ENCODE measurements at regions not wholly inside any gene's neighbourhood (a gene's known extent, or its start where the extent isn't known, plus 50 kb on each side); places are given as distances from the start of the nearest gene placed in this dataset.

DNA sequence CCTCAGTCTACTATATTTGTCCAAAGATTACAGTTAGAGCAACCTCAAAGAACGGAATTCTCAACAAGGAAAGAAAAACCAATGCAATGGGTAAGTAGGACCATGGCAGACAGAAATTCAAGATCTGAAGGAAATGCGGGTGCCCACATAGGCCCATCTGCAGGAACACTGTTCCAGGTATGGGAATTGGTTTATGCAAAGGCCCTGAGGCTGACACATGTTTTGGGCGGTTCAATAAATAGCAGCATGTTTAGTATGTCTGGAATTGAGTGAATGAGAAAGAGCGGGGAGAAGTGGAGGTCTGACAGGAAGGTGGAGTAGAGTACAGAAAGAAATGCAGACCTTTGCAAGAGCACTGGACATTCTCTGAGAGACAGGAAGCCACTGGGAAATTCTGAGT is 164.7 kb upstream of the KLF12 start:
- Histone ChIP-seq H4K20me1 (ENCODE audit: insufficient read depth, poor library complexity, severe bottlenecking) (no peaks in the 10 kb centered on the region), H3K9me3 (ENCODE audit: low read depth) (no peaks in the 10 kb centered on the region), H3K9me2 (replicated peaks; ENCODE audit: insufficient read depth) (no peaks in the 10 kb centered on the region), H3K4me3 (no peak overlapping the region), H3K4me1 (ENCODE audit: insufficient read depth) (peaks cover 11% of the 10 kb centered on the region), H3K4me2 (no peak overlapping the region), H3K36me3 (replicated peaks; ENCODE audit: insufficient read depth, low read depth) (no peaks in the 10 kb centered on the region), H3K27me3 (no peaks in the 10 kb centered on the region), H2AFZ (no peak overlapping the region), H3K27ac (no peak overlapping the region), H3K79me2 (no peaks in the 10 kb centered on the region)
- DNase-seq (ENCODE audit: low spot score): no peak
- WGBS (ENCODE audit: low lambda C conversion rate, missing lambda C conversion rate): 96% methylated on average over 4 of the region's 4 CpGs
- TF ChIP-seq, protein P1, sequence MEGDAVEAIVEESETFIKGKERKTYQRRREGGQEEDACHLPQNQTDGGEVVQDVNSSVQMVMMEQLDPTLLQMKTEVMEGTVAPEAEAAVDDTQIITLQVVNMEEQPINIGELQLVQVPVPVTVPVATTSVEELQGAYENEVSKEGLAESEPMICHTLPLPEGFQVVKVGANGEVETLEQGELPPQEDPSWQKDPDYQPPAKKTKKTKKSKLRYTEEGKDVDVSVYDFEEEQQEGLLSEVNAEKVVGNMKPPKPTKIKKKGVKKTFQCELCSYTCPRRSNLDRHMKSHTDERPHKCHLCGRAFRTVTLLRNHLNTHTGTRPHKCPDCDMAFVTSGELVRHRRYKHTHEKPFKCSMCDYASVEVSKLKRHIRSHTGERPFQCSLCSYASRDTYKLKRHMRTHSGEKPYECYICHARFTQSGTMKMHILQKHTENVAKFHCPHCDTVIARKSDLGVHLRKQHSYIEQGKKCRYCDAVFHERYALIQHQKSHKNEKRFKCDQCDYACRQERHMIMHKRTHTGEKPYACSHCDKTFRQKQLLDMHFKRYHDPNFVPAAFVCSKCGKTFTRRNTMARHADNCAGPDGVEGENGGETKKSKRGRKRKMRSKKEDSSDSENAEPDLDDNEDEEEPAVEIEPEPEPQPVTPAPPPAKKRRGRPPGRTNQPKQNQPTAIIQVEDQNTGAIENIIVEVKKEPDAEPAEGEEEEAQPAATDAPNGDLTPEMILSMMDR (IDR thresholded peaks at IDR 0.05; ENCODE audit: poor library complexity): no peak
- TF ChIP-seq EZH2phosphoT487 (IDR thresholded peaks at IDR 0.05; ENCODE audit: low read depth, severe bottlenecking, unreplicated experiment): no peak
- TF ChIP-seq EZH2 (IDR thresholded peaks at IDR 0.05; ENCODE audit: borderline replicate concordance): no peak

DNA sequence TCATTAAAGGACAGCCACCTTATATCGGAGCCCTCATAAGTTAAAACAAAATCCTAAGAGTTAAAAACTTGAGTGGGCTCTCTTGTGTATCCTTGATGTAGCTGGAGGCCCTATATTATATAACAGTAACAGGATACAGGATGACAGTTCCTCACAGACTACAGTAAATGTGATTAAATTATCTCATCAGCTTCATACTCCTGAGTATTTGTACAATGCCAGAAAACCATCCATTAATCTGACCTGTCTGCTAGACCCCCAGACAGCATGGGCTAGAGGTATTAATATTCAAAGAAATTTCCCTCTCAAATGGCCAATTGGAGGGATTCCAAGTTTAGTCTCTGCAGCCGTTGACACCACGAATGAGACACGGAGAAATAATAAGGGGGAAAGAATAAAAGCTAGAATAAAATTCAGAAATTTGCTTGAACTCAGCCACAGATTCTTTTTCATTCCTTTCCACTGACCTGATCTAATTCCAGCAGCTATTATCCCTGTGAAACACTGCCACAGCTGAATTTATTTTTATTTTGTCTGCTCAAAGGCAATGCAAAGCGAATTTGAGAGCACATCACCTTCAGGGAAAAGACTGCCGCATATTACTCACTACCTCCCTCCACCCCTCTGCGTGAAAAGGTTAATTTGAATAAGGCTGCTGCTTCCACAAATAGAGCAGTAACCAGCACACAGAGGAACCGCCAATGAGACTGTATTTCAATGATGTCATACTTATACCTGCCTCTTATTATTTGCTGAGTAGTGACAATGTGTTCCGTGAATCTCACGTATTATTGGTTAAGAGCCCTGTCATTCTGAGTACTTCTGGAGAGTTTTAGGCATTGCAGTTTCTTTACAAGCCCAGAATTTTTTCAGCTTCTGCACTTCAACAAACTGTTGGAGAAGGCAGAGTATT is 155.9 kb upstream of the KLF12 start:
- Histone ChIP-seq H2AFZ (no peak overlapping the region), H3K27me3 (no peaks in the 10 kb centered on the region), H3K27ac (no peak overlapping the region), H3K79me2 (no peaks in the 10 kb centered on the region), H3K9me2 (replicated peaks; ENCODE audit: insufficient read depth) (no peaks in the 10 kb centered on the region), H4K20me1 (ENCODE audit: insufficient read depth, poor library complexity, severe bottlenecking) (no peaks in the 10 kb centered on the region), H3K9me3 (ENCODE audit: low read depth) (no peaks in the 10 kb centered on the region), H3K4me3 (no peak overlapping the region), H3K36me3 (replicated peaks; ENCODE audit: insufficient read depth, low read depth) (no peaks in the 10 kb centered on the region), H3K4me2 (peak overlapping the region; percentile 48), H3K4me1 (ENCODE audit: insufficient read depth) (peaks cover 25% of the 10 kb centered on the region)
- peak; percentile 54 for DNase-seq (ENCODE audit: low spot score)
- WGBS (ENCODE audit: low lambda C conversion rate, missing lambda C conversion rate): 56% methylated on average over 10 of the region's 10 CpGs
- TF ChIP-seq EZH2 (IDR thresholded peaks at IDR 0.05; ENCODE audit: borderline replicate concordance) (no peak), EZH2phosphoT487 (IDR thresholded peaks at IDR 0.05; ENCODE audit: low read depth, severe bottlenecking, unreplicated experiment) (no peak)
- TF ChIP-seq, protein P1 (IDR thresholded peaks at IDR 0.05; ENCODE audit: poor library complexity): no peak

DNA sequence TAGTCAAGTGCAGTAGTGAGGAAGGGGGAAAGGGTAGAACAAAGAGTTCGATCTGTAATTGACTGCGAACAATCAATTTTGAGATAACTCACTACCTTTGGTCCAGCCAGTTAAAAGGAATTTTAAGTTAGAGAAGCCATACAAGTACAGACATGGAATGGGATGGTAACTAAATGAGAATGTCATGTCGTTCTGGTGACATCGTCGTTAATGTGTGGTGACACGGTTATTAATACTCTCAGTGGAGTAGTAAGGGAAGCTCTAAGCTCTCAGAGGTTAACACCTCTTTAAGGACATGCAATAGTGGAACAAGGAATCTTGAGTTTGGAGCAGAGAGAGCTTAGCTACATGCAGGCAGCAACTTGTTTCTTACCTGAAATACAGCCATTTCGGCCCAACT is 154.9 kb upstream of the KLF12 start:
- Histone ChIP-seq H3K4me3 (no peak overlapping the region), H3K4me1 (ENCODE audit: insufficient read depth) (peaks cover 25% of the 10 kb centered on the region), H3K4me2 (no peak overlapping the region), H3K27ac (no peak overlapping the region), H3K79me2 (no peaks in the 10 kb centered on the region), H3K36me3 (replicated peaks; ENCODE audit: insufficient read depth, low read depth) (no peaks in the 10 kb centered on the region), H3K27me3 (no peaks in the 10 kb centered on the region), H2AFZ (no peak overlapping the region), H3K9me3 (ENCODE audit: low read depth) (no peaks in the 10 kb centered on the region), H3K9me2 (replicated peaks; ENCODE audit: insufficient read depth) (no peaks in the 10 kb centered on the region), H4K20me1 (ENCODE audit: insufficient read depth, poor library complexity, severe bottlenecking) (no peaks in the 10 kb centered on the region)
- DNase-seq (ENCODE audit: low spot score): no peak
- WGBS (ENCODE audit: low lambda C conversion rate, missing lambda C conversion rate): 79% methylated on average over 7 of the region's 7 CpGs
- TF ChIP-seq, protein P1 (IDR thresholded peaks at IDR 0.05; ENCODE audit: poor library complexity): no peak
- TF ChIP-seq EZH2 (IDR thresholded peaks at IDR 0.05; ENCODE audit: borderline replicate concordance) (no peak), EZH2phosphoT487 (IDR thresholded peaks at IDR 0.05; ENCODE audit: low read depth, severe bottlenecking, unreplicated experiment) (no peak)
